Spleen (tissue), 7 donors: ENCODE measurements at regions not wholly inside any gene's neighbourhood (a gene's known extent, or its start where the extent isn't known, plus 50 kb on each side); places are given as distances from the start of the nearest gene placed in this dataset.

Experiments
- CTCF ChIP-seq, 11 experiments: fragments of 200-600 bp in 7 of 11; fragments of 450-650 bp in 4 of 11; sonication (generic) in 4 of 11; IDR thresholded peaks in 8 of 11; conservative IDR thresholded peaks in 3 of 11; 1 replicate in 7 of 11; 2 replicates in 4 of 11; pipeline versions ENCODE4 v1.4.0 to v1.8.0; 2016 to 2021; ENCODE audit warnings: antibody characterized with exemption in 11 of 11, inconsistent platforms in 4 of 11, mild to moderate bottlenecking in 1 of 11
- POLR2AphosphoS5 ChIP-seq, 3 donors: sonication (generic); formaldehyde crosslinking; IDR thresholded peaks; one replicate each; pipeline ENCODE4 v1.5.1; 2017; ENCODE audit warnings: antibody characterized with exemption in 3 of 3
- donor health status: DM: no; HTN: no; CAD: no; lungs with moderate emphysema.
- donor health status: DM: no; HTN: no; CAD: no.
- donor health status: DM: no; HTN: no; CAD: no.

DNA sequence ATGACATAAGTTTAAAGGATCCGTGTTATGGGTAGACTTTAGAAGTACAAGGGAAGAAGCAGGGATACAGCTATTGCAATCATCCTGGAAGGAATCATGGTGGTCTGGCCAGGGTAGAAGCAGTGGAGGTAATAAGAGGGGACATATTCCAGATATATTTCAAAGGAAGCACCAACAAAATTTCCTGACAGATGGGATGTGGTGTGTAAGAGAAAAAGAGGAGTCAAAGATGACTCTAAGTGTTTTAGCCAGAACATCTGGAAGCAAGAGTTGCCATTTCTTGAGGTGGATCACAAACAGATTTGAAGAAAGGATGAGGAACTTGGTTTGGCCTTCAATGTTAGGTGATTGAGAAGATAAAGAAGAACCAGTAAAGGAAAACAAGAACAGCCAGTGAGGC is 133.1 kb upstream of the CTAGE1 start:
- TF ChIP-seq POLR2AphosphoS5 (IDR thresholded peaks at IDR 0.05), result no peak
- TF ChIP-seq CTCF (IDR thresholded peaks at IDR 0.05 in 8 of 11, conservative IDR thresholded peaks at IDR 0.05 in 3 of 11), result no peak
